ENCODE measurements at regions not wholly inside any gene's neighbourhood (a gene's known extent, or its start where the extent isn't known, plus 50 kb on each side); places are given as distances from the start of the nearest gene placed in this dataset.

GRCh38 chrX:13144927-13145655 is 100.7 kb upstream of the FAM9C start:
- TF ChIP-seq POLR2A (IDR thresholded peaks at IDR 0.05) (no peak), CTCF (IDR thresholded peaks at IDR 0.05) (no peak), POLR2AphosphoS5 (IDR thresholded peaks at IDR 0.05) (no peak)
